ENCODE measurements at regions not wholly inside any gene's neighbourhood (a gene's known extent, or its start where the extent isn't known, plus 50 kb on each side); places are given as distances from the start of the nearest gene placed in this dataset.
"Not testable (repeated sequence)": the region's sequence is repeated elsewhere in the genome, so short reads cannot be mapped to it uniquely, and the experiment has no call there.

- DNase-seq = no peak
Measured at GRCh38 chr2:16745466-16745865, 79.8 kb upstream of the CYRIA start.

- DNase-seq = no peak
Measured at GRCh38 chr2:16744521-16744920, 78.9 kb upstream of the CYRIA start.

DNA sequence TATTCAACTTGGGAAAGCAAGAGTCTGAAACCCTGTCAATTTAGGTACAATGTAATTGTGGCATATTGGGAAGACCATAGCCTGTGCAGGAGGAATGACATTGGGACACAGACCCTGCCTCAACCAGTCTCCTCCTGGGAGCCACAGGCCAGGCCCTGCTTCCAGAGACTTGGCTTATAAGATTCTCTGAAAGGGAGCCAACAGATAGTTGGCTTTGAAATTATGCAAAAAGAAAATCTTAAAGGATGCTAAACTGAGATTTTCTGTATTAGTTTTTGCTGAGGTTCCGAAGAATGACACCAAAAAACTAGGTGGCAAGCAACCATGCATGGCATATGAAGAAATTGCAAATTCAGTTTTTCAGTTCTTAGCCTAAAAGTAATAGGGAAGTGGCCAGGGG, 76.4 kb upstream of the CYRIA start:
- no peak for DNase-seq

DNA sequence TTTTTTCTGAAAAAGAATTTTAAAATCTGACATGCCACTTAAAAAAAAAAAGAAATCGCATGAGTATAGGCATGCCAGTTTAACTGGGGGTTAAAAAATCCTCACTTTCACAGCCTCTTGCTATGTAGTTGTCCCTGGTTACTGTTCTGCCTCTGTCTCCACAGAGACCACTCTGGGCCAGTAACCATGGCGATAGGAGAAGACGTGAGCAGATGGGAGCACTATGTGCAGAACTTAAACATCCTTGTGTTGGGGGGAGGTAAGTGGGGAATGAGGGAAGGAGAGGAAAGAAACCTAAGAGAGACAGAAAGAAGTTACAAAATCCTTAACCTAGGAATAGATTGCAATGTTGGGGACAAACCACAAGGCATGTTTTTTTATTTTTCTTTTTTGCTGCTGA, 75.9 kb upstream of the CYRIA start:
- DNase-seq = peak in 1 of 2 donors; percentile 23

- DNase-seq = no peak
Measured at GRCh38 chr2:16739778-16740581, 74.3 kb upstream of the CYRIA start.

- no peak for DNase-seq
Measured at GRCh38 chr2:16738361-16739225, 73.0 kb upstream of the CYRIA start.

DNA sequence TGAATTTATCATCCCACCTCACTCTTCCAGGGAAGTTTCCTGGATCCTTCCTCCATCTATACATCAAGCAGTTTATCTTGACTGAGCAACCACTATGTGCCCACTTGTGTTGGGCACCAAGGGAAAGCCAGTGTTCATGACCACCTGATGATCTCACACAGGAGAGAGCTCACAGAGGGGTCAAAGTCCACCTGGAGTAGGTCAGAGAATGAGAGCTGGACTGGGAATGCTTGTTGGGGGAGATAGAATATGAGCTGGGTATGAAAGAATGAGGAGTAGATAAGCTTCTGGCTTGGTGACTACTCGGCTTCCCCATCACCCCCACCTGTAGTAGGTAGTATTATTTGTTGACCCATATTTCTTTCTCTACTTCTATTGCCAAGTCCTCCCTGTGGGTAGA, 72.2 kb upstream of the CYRIA start:
- no peak for DNase-seq

DNA sequence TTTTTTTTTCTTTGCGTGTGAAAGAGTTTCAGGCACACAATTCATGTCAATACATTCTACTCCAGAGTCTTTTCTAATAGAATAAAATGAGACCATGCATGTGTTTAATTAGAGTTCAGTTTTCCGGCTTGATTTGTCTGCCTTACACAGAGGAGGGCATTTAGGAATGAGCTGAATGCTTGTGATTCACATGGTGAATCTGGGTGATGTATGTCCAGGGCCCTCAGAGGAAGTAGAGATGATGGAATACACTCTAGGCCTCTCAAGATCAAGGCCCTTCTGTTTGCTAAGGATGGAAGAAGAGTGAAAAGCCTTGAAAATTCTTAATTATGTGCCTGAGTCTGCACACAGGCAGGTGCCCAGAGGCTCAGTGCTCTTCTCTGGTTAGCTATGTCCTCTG, 71.0 kb upstream of the CYRIA start:
- no peak for DNase-seq

GRCh38 chr2:16729335-16729734, 63.7 kb upstream of the CYRIA start:
- no peak for DNase-seq

GRCh38 chr2:16728351-16729136, 62.9 kb upstream of the CYRIA start:
- DNase-seq = no peak

DNA sequence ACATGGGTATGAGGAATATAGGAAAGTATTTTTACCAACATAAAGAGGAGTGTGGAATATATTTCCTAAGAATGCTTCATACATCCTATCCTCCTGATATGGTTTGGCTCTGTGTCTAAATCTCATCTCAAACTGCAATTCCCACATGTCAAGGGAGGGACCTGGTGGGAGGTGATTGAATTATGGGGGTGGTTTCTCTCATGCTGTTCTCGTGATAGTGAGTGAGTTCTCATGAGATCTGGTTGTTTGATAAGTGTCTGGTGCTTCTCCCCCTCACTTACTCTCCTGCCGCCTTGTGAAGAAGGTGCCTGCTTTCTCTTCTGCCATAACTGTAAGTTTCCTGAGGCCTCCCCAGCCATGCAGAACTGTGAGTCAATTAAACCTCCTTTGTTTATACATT, 62.2 kb upstream of the CYRIA start:
- DNase-seq = not testable (repeated sequence)

- DNase-seq = peak; percentile 14 to 63
Measured at GRCh38 chr2:16727256-16727655, 61.6 kb upstream of the CYRIA start.

- no peak for DNase-seq
Measured at GRCh38 chr2:16726577-16726976, 60.9 kb upstream of the CYRIA start.

- no peak for DNase-seq
Measured at GRCh38 chr2:16726147-16726546, 60.5 kb upstream of the CYRIA start.

DNA sequence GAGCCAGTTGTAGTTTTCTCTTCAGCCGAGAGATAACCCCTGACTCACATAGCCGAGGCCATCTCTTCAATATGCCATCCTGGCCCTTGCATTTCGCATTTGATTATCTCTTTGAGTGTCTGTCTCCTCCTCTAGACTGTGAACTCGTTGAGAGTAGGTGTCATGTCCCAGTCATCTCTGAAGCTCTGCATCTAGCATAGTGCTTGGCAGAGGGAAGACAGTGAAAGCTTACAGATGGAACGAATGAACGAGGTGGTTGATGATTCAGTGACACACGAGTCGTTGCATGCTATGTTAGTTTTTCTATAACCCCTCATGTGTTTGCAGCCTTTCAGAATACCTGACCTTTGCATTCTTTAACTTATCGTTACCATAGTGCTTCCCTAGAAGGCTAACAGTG, 59.9 kb upstream of the CYRIA start:
- DNase-seq = no peak

DNA sequence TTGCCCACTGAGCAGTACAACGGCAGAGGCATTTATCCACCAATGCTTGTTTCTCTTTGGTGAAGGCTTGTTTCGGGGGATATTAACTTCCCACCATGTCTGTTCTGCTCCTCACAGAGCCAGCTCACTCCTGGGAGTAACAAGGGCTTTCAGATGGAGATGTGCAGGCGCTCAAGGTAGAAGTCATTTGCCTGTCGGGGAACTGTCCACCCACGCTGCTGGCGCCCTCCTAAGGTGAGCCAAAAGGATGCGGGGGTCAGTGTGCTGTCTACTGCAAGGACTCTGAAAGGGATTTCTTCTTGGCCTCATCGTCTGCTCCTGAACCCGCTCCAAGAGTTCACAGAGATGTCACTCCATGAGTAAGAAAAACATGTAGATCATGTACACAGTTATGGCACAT, 57.0 kb upstream of the CYRIA start:
- DNase-seq = no peak

- no peak for DNase-seq
Measured at GRCh38 chr2:16722126-16722525, 56.5 kb upstream of the CYRIA start.

GRCh38 chr2:16721529-16721928, 55.9 kb upstream of the CYRIA start:
- not testable (repeated sequence) for DNase-seq

DNA sequence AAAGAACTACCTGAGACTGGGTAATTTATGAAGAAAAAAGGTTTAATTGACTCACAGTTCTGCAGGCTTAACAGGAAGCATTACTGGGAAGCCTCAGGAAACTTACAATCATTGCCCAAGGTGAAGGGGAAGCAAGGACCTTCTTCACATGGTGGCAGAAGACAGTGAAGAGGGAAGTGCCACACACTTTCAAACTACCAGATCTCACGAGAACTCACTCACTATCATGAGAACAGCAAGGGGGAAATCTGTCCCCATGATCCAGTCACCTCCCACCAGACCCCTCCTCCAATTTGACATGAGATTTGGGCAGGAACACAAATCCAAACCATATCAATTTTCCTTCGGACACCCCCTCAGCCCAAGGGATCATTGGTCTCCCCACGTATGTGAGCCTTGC, 55.1 kb upstream of the CYRIA start:
- not testable (repeated sequence) for DNase-seq

GRCh38 chr2:16719485-16719808, 53.8 kb upstream of the CYRIA start:
- DNase-seq = no peak

- peak in 1 of 2 donors; percentile 26 for DNase-seq
Measured at GRCh38 chr2:16718576-16719484, 53.2 kb upstream of the CYRIA start.

DNA sequence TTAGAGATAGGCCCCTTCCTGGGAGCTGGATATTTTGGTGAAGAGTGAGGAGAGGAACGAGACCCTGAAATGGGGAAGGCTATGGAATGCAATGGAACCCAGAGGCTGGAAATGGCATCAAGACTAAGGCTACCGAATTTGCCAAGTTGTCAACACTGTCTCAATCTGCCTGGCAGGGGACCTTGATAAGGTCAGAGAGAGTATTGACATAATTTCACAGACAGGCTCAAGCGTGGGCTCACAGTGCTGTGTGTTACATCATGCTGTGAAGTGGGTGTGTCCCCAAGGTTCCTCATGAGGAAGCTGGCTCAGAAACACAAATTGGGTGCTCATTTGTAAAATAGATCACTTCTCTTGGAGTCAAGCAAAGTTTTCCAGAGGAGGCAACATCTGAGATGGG, 51.8 kb upstream of the CYRIA start:
- no peak for DNase-seq

Measured in hippocampal formation (tissue), 2 donors.